HFFc6 (cell line): ENCODE measurements at regions not wholly inside any gene's neighbourhood (a gene's known extent, or its start where the extent isn't known, plus 50 kb on each side); places are given as distances from the start of the nearest gene placed in this dataset.

ENCODE experiments used
- DNase-seq: peaks from one replicate; pipeline ENCODE4 v3.0.0-alpha.2; 2018
- H3K27ac Mint-ChIP-seq: 2 replicates; pipeline ENCODE4 v1.8.0; 2020; ENCODE audit warnings: mild to moderate bottlenecking, mixed read lengths
- H3K27me3 Mint-ChIP-seq: 2 replicates; pipeline ENCODE4 v1.8.0; 2021; ENCODE audit warnings: mild to moderate bottlenecking, moderate library complexity, mixed read lengths; ENCODE audit not compliant: insufficient read depth
- H3K36me3 Mint-ChIP-seq: 2 replicates; pipeline ENCODE4 v1.8.0; 2021; ENCODE audit warnings: low read depth, mixed read lengths
- H3K4me1 Mint-ChIP-seq: 2 replicates; pipeline ENCODE4 v1.8.0; 2020; ENCODE audit warnings: low read depth, mixed read lengths
- H3K4me3 Mint-ChIP-seq: 2 replicates; pipeline ENCODE4 v1.8.0; 2020; ENCODE audit warnings: mild to moderate bottlenecking, moderate library complexity, mixed read lengths
- H3K9me3 Mint-ChIP-seq: 2 replicates; pipeline ENCODE4 v1.8.0; 2020; ENCODE audit warnings: mild to moderate bottlenecking, mixed read lengths
- TF ChIP-seq, protein P1 (sequence below): fragments of 200-600 bp; sonication (generic); IDR thresholded peaks from 2 replicates; pipeline ENCODE4 v1.5.0; 2021; ENCODE audit warnings: antibody characterized with exemption, mild to moderate bottlenecking

- DNase-seq, result no peak
Observed at GRCh38 chr15:72888811-72889210, 105.3 kb upstream of the ADPGK start.

GRCh38 chr15:72888211-72888610 lies 104.7 kb upstream of the ADPGK start:
- peaks cover 9% of the 10 kb centered on the region; the same call in 1 of the 2 replicates for H3K9me3 Mint-ChIP-seq
- H3K27ac Mint-ChIP-seq, result no peak overlapping the region
- no peak overlapping the region for H3K4me3 Mint-ChIP-seq
- peaks cover 9% of the 10 kb centered on the region for H3K27me3 Mint-ChIP-seq
- TF ChIP-seq, protein P1, sequence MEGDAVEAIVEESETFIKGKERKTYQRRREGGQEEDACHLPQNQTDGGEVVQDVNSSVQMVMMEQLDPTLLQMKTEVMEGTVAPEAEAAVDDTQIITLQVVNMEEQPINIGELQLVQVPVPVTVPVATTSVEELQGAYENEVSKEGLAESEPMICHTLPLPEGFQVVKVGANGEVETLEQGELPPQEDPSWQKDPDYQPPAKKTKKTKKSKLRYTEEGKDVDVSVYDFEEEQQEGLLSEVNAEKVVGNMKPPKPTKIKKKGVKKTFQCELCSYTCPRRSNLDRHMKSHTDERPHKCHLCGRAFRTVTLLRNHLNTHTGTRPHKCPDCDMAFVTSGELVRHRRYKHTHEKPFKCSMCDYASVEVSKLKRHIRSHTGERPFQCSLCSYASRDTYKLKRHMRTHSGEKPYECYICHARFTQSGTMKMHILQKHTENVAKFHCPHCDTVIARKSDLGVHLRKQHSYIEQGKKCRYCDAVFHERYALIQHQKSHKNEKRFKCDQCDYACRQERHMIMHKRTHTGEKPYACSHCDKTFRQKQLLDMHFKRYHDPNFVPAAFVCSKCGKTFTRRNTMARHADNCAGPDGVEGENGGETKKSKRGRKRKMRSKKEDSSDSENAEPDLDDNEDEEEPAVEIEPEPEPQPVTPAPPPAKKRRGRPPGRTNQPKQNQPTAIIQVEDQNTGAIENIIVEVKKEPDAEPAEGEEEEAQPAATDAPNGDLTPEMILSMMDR, result no peak
- DNase-seq, result no peak
- H3K4me1 Mint-ChIP-seq, result no peaks in the 10 kb centered on the region
- no peaks in the 10 kb centered on the region for H3K36me3 Mint-ChIP-seq

More at GRCh38 chr15:72888811-72889210, 105.3 kb upstream of the ADPGK start:
- TF ChIP-seq, protein P1, result no peak
- H3K4me3 Mint-ChIP-seq, result no peak overlapping the region
- H3K27me3 Mint-ChIP-seq, result peaks cover 6% of the 10 kb centered on the region
- no peaks in the 10 kb centered on the region for H3K4me1 Mint-ChIP-seq
- H3K9me3 Mint-ChIP-seq, result peaks cover 5% of the 10 kb centered on the region; the same call in 1 of the 2 replicates
- H3K36me3 Mint-ChIP-seq, result no peaks in the 10 kb centered on the region
- no peak overlapping the region for H3K27ac Mint-ChIP-seq

DNA sequence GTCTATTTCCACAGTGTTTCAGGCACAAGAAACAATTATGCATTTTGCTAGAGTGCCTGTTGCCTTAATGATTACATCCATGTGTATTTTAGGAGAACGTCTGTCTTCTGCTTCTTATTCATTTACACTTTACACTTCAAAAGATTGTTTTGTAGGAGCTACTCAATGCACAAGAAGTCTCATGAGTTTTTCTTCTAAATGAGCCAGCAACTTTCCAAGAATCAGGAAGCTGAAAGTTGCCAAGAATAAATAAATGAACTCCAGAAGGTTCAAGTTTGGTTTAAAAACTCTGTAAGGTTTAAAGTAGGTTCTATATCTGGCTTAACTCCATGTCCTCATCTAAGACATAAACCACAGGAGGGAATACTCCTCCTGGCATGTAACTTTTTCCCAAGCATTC lies 103.8 kb upstream of the ADPGK start:
- Mint-ChIP-seq H3K36me3 (peaks cover 6% of the 10 kb centered on the region), H3K27me3 (peaks cover 9% of the 10 kb centered on the region), H3K27ac (no peak overlapping the region), H3K4me1 (no peaks in the 10 kb centered on the region), H3K4me3 (no peak overlapping the region), H3K9me3 (peaks cover 17% of the 10 kb centered on the region)
- TF ChIP-seq, protein P1, result no peak
- no peak for DNase-seq

DNA sequence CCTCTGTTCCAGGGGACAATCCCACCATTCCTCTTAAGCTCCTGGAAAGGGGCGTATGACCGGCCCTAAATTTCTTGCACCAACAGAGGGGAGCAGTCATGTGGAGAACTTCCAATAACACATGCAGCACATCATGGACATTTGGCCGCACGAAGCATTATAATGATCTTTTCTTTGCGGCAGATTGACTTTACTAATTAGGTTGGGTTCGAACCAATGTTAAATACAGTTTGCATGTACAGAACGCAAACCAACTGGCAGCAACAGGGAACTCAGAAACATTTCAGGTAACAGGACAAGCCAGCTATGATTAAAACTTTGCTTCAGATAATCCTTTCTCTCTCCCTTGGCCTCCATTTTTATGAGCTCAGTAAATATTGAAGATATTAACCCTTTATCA lies 100.8 kb upstream of the ADPGK start:
- no peak overlapping the region for H3K4me3 Mint-ChIP-seq
- no peaks in the 10 kb centered on the region for H3K4me1 Mint-ChIP-seq
- H3K27me3 Mint-ChIP-seq, result peaks cover 14% of the 10 kb centered on the region
- DNase-seq, result no peak
- H3K36me3 Mint-ChIP-seq, result peaks cover 9% of the 10 kb centered on the region
- TF ChIP-seq, protein P1, result no peak
- H3K27ac Mint-ChIP-seq, result no peak overlapping the region
- peaks cover 17% of the 10 kb centered on the region for H3K9me3 Mint-ChIP-seq

- Mint-ChIP-seq H3K9me3 (no peaks in the 10 kb centered on the region), H3K4me1 (no peaks in the 10 kb centered on the region), H3K27me3 (peaks cover 19% of the 10 kb centered on the region), H3K27ac (no peak overlapping the region), H3K36me3 (peaks cover 12% of the 10 kb centered on the region; the same call in 1 of the 2 replicates), H3K4me3 (no peak overlapping the region)
- TF ChIP-seq, protein P1, result no peak
- DNase-seq, result no peak
Observed at GRCh38 chr15:72873379-72874233, 90.0 kb upstream of the ADPGK start.
